Right ventricle myocardium inferior (tissue), 1 donor: ENCODE measurements at regions not wholly inside any gene's neighbourhood (a gene's known extent, or its start where the extent isn't known, plus 50 kb on each side); places are given as distances from the start of the nearest gene placed in this dataset.
"Not testable (repeated sequence)": the region's sequence is repeated elsewhere in the genome, so short reads cannot be mapped to it uniquely, and the experiment has no call there.

Experiments used
- ATAC-seq: fragments of 200-7000 bp; cut with Tn5 transposase; one replicate; pipeline ENCODE4 v1.9.1; 2020; ENCODE audit warnings: mild to moderate bottlenecking, moderate library complexity
- DNase-seq: peaks from one replicate; pipeline ENCODE4 v3.0.0; 2021; ENCODE audit errors: missing footprints
- intact Hi-C: fragments of 100-400 bp; cut with DNase I; formaldehyde crosslinking; loops from one replicate; pipeline ENCODE4 v1.11.0; 2022
- donor health status: DM: no; HTN: yes; CAD: no; lungs with severe emphysema.

DNA sequence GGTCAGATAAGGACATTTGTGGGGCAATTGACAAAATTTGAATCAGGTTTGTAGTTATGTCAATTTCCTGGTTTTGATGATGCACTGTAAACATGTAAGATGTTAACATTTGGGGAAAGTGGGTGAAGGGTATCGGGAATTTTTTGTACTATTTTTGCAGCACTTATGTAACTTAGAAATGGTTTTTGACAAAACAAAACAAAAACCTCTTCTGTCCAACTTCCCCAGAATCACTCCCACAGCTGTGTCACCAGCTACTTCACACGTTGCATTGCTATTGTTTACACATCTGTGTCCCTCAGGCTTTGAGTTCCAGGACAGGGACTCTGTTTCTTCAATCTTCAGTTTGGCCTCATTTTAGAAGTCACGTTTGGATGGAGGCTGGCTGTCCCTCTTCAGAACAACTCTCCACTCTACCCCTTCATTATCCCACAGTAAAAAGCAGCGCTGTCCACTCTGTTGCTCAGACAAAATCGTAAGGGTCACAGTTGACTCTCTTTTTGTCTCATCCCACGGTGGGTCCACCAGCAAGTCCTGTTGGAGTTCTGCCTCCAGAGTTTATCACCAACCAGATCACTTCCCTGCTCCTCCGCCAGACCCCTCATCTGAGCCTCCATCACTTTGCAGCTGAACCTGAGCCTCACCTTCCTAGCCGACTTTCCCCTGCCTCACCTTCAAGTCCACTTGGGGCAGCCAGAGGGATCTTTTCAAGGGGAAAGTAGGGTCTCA lies 63.2 kb downstream of the NENF start:
- no peak for DNase-seq
- intact Hi-C loops, result no loop called here
- no peak for ATAC-seq

GRCh38 chr1:212496682-212497081 lies 64.0 kb downstream of the NENF start:
- intact Hi-C loops, result no loop called here
- no peak for DNase-seq
- ATAC-seq, result no peak

- intact Hi-C loops, result no loop called here
- DNase-seq (no peak), ATAC-seq (no peak)
Measured at GRCh38 chr1:212497553-212497952, 64.8 kb downstream of the NENF start.

DNA sequence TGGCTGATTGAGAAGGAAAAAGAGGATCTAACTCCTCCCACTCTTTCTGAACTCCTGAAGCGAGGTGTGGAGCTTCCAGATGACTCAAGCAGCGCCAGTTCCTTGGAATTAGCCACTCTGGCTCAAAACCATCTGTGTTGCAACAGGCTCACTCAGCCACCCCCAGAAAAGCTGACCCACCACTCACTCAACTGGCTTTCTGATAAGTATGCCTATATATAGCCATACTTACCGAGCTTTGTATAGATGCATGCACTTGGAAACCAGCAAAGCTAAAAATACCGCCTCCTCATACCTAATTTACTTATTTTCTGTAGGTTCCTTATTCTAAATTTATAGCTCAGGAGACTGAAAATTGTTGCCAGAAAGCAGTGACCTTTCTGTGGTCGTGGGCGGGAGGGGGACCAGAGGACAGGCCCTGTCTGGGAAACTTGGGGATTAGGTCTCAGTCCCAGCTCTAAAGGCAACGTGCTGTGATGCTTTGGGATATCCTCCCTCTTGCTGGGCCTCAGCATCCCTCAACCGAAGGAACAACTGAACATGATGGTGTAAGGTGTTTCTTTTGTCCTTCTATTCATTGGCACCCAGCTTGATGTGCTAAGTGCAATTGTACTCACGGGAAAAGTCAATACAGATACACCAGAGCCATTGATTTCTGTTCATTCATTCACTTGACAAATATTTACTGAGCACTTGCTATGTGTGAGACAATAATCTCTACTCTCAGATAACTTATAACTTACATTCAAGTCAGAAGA lies 65.7 kb downstream of the NENF start:
- no peak for DNase-seq
- intact Hi-C loops, result no loop called here
- no peak for ATAC-seq

DNA sequence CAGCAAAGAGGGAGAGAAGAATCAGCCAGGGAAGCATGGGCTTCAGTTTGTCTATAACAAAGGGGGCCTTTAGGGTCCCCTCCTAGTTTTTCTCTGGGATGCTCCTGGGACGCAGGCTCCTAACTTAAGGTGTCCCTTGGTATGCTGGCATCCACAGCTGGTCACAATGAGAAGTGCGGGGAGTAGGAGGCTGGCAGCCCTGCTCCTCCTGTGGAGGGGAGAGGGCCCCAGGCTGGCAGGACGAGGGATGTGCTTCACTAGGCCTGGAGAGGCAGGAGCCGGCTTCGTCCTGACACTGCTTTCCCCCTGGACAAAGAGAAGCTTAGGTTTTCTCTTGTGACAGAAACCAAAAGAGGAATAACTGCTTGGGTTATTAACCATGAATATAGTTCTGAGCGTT lies 67.6 kb downstream of the NENF start:
- intact Hi-C loops, result no loop called here

GRCh38 chr1:212500983-212501382 lies 68.3 kb downstream of the NENF start:
- DNase-seq (no peak), ATAC-seq (no peak)
- intact Hi-C loops, result no loop called here

More for the DNA sequence above, 67.6 kb downstream of the NENF start:
- DNase-seq, result no peak
- no peak for ATAC-seq

DNA sequence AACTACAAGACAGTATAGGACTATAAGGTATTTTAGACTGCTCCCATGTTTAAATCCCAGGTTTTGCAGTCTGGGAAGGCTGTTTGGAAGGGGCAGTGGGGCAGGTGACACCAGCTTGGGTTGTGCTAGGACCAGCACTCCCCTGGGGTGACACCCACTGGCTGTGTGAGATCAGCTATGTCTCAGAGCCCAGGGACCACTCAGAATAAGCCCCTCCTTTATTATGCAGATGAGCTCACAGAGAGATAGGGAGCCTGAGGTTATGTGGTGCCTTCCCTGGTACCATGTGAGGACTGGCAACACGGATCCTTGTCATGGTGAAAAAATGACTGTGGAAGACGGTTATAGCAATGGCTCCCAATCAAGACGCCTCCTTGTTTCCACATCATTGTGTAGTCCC lies 71.0 kb downstream of the NENF start:
- ATAC-seq (no peak), DNase-seq (no peak)
- intact Hi-C loops, result no loop called here

- ATAC-seq, result no peak
- intact Hi-C loops, result no loop called here
- DNase-seq, result no peak
Measured at GRCh38 chr1:212504171-212504803, 71.6 kb downstream of the NENF start.

DNA sequence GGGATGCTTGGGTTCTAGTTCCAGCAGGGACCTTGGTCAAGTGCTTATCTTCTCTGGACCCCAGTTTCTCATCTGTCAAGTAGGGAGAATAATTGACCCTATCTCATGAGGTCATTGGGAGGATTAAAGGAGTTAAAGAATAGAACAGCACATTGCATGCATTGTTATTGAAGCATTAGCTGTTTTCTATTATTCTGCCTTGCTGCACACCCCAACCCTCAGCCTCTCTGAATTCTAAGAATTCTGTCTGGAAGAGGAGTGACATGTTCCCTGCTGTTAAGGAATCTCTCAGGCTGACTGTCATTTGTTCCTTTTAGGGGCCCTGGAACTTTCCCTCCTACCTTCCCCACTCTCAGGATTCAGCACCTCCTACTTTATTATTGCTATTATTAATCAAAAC lies 73.9 kb downstream of the NENF start:
- intact Hi-C loops, result no loop called here
- DNase-seq, result no peak
- no peak for ATAC-seq

- intact Hi-C loops, result no loop called here
Measured at GRCh38 chr1:212507369-212507768, 74.6 kb downstream of the NENF start.

GRCh38 chr1:212512816-212513559 lies 80.3 kb downstream of the NENF start:
- intact Hi-C loops, result no loop called here
- ATAC-seq (peak; percentile 18), DNase-seq (no peak)

More at GRCh38 chr1:212507369-212507768, 74.6 kb downstream of the NENF start:
- ATAC-seq, result no peak
- no peak for DNase-seq

DNA sequence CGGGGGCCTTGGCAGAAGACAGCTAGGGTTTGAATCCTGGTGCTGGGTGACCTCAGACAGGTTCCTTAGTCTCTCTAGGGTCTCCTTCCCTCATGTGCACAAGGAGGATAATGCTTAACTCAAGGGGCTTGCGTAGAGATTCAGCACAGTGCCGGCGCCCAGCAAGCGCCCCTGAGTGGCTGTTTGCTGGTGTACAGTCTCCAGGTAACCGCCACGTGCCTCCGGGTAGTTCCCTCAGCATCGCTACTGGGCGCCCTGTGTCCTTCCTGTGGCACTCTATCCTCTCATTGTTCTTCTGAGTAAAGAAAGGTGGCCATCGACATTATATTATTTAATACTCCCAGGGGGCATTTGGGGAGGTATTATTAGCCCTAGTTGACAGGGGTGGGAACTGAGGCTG lies 80.9 kb downstream of the NENF start:
- intact Hi-C loops, result no loop called here
- no peak for ATAC-seq
- no peak for DNase-seq

- ATAC-seq (no peak), DNase-seq (no peak)
- intact Hi-C loops, result no loop called here
Measured at GRCh38 chr1:212514056-212514614, 81.4 kb downstream of the NENF start.

- DNase-seq (no peak), ATAC-seq (no peak)
- intact Hi-C loops, result loop anchor here (5.0 kb wide), 1 partner anchor 48 kb away; no protein-coding TSS in a partner anchor
Measured at GRCh38 chr1:212514782-212515181, 82.1 kb downstream of the NENF start.

GRCh38 chr1:212515329-212515760 lies 82.6 kb downstream of the NENF start:
- ATAC-seq (no peak), DNase-seq (no peak)
- intact Hi-C loops, result loop anchor here (5.0 kb wide), 1 partner anchor 47 kb away; no protein-coding TSS in a partner anchor

DNA sequence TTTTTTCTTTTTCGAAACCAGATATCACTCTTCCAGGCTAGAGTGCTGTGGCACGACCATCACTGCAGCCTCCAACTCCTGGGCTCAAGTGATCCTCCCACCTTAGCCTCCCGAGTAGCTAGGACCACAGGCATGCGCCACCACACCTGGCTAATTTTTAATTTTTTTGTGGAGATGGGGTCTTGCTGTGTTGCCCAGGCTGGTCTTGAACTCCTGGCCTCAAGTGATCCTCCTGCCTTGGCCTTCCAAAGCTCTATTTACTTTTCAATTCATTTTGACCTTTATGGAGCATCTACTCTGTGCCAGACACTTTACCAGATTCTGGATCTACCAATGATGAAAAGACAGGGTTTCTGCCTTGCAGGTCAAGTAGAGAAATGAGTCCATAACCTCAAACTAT lies 83.3 kb downstream of the NENF start:
- intact Hi-C loops, result loop anchor here (5.0 kb wide), 1 partner anchor 46 kb away; no protein-coding TSS in a partner anchor
- ATAC-seq, DNase-seq: not testable (repeated sequence)

DNA sequence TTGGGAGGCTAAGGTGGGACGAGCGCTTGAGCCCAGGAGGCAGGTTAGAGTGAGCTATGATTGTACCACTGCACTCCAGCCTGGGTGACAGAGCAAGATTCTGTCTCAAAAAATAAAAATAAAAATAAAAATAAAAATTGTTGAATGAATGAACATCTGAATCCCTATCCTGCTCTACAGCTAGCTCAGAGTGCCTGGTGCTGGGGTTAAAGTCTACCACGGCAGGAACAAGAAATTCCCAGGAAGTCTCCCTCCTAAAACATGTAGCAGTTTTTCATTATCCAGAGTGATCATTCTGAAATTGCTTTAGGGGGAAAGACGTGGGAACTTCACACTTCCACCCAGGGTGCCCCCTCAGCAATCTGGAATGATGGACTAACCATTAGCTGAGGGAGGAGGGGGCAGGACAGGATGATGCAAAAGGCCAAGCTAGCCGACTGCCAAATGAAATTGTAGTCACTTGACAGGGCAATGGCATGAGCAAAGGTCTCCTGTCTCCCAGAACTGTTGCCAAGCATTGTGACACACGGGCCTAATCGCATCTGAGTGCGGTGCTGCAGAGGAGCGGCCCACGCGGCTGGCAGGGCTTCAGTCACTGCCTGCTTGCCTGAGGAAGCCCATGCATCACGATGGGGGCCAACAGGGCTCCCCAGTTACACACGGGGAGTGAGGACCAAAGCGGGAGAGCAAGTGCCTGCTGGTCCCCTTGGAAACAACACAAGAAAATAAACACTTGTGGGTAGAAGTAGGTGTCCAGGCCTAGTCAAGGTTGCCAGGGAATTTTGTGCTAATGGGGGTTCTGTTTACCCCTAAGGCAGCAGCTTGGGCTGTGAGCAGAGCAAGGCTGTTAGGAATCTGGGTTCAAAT lies 85.7 kb downstream of the NENF start:
- ATAC-seq (peak; percentile 92), DNase-seq (peak; percentile 80)
- intact Hi-C loops, result loop anchor here (2.0 to 5.0 kb wide), 2 partner anchors 44 to 90 kb away; partner anchors contain the start of gene ATF3

DNA sequence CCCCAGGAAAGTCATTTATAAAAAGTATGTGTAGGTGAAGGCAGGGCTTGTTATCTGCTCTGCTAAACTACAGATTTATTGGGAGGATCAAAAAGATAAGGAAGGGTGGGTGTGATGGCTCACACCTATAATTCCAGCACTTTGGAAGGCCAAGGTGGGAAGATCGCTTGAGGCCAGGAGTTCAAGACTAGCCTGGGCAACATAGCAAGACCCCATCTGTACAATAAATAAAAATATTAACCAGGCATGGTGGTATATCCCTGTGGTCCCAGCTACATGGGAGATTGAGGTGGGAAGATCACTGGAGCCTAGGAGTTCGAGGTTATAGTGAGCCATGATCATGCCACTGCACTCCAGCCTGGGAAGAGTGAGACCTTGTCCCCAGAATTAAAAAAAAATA lies 86.4 kb downstream of the NENF start:
- intact Hi-C loops, result loop anchor here (2.0 to 5.0 kb wide), 2 partner anchors 43 to 90 kb away; partner anchors contain the start of gene ATF3
- ATAC-seq (no peak), DNase-seq (no peak)
